ENCODE measurements at regions not wholly inside any gene's neighbourhood (a gene's known extent, or its start where the extent isn't known, plus 50 kb on each side); places are given as distances from the start of the nearest gene placed in this dataset.
"Not testable (repeated sequence)": the region's sequence is repeated elsewhere in the genome, so short reads cannot be mapped to it uniquely, and the experiment has no call there.

- DNase-seq: no peak
Measured at GRCh38 chr12:59517522-59517921, 78.3 kb upstream of the SLC16A7 start.

DNA sequence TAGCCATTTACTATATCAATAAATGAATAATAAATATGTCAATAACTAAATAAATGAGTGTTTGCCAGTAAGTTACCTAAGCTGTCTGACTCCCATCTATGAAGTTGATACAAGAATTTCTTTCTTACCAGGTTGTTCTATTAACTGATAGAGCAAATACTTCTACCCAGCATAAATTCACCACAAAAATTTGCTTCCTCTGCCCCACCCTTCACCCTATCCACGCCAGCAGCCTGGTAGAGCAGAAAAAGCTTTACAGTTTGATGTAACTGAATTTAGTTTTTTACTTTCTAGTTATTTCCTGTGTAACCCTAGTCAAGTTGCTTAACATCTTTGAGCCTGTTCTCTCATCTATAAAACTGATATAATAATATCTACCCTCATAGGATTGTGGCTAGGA, 94.9 kb upstream of the SLC16A7 start:
- DNase-seq: no peak

DNA sequence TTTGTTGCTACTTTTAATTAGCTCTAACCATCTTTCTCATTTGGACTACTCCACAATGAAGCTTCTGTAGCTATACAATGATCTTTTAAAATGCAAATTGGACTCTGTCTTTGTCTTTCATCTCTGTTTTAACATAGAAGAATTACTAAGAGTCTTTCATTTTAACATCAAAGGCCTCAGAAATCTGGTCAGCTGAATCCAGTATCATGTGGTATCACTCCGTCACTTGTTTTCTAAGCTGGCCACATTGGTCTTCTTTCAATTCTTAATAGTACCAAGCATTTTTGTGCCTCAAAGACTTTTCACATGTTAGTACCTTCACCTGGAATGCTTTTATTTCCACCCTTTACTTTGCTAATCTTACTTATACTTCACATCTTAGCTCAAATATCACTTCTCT, 95.5 kb upstream of the SLC16A7 start:
- no peak for DNase-seq

DNA sequence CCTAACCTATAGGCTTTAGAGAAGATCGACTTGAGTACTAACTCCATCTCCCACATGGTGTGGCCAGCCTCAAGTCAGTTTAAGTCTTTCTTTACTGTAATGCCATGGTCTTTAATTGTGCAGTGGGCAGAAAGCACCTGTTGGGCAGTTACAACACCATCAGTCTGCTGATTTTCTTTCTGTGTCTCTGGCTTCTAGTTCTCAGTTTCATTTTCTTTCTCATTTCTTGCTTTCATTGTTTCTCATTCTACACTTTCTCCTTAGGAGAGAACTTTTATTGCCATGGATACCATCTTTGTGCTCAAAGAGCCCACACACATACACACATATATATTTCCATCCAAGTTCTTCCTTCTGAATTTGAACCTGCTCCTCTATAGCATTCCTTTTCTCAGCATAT, 96.1 kb upstream of the SLC16A7 start:
- no peak for DNase-seq

DNA sequence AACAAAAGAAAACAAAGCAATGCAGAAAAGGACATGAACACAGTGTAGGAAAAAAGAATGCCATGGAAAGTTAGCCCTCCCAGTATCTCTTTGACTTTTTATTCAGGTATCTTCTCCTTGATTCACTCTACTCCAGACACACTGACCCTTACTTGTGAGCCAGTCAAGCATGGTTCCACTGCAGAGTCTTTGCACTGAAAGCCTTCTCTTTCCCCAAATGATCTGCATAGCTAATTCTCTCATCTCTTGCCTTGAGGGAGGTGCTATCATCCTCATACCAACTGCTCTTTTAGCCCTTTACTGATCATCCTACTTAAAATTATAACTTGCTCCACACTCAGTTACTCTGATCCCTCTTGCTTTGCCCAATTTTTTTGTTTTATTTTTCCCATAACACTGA, 101.2 kb upstream of the SLC16A7 start:
- no peak for DNase-seq

DNA sequence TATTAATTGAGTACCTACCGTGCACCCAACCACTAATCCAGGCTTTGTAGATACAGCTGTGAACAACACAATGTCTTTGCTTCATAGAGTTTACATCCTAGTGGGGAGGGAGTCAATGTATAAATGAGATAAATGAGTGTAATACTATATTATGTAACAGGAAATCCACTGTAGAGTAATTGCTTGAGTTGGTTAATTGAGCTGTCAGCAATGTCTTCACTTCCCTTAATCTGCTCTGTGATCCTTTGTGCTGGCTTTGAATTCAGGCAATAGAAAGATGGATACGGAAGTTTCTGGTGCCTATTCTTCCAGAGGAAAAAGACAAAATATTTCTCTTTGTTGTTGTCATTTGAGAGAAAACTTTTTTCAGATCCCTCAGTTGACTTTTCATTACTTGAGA, 104.0 kb upstream of the SLC16A7 start:
- DNase-seq: no peak

DNA sequence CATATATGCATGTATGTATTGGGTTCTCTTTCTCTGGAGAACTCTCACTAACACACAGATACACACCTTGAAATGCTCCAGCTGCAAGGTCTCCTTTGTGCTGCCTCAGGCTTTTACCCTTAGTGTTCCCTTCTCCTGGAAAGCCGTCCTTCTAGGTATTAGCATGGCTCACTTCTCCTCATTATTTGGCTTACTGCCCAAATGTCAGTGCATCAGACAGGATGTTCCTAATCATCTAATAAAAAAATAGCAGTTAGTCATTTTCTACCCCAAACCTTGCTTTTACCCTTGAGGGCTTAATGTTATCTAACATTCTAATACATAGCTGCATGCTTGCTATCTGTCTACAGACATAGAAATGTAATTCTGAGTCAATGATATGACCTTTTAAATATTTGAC, 109.0 kb upstream of the SLC16A7 start:
- no peak for DNase-seq

- DNase-seq: no peak
Measured at GRCh38 chr12:59484575-59484974, 111.3 kb upstream of the SLC16A7 start.

GRCh38 chr12:59474236-59474635, 121.6 kb upstream of the SLC16A7 start:
- not testable (repeated sequence) for DNase-seq

- DNase-seq: no peak
Measured at GRCh38 chr12:59472273-59472672, 123.6 kb upstream of the SLC16A7 start.

GRCh38 chr12:59459966-59460660, 135.7 kb upstream of the SLC16A7 start:
- no peak for DNase-seq

- no peak for DNase-seq
Measured at GRCh38 chr12:59453475-59453874, 142.4 kb upstream of the SLC16A7 start.

- no peak for DNase-seq
Measured at GRCh38 chr12:59452746-59453145, 143.1 kb upstream of the SLC16A7 start.

DNA sequence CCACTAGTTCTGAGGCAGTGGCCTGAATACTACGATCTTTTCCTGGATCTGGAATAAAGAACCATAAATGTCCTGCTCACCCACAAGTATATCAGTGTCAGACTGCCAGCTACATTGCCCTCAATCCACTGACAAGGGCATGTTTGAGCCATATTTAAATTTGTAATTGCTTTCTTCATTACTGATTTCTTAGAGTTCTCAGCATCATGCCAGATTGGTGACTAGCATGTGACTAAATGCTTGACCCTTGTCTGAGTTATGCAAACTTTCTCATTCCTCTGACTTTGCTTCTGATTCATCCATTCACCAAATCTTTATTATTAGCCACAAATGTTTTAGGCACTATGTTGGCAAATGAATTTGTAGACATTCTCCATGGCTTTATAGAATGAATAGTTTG, 143.6 kb upstream of the SLC16A7 start:
- no peak for DNase-seq

DNA sequence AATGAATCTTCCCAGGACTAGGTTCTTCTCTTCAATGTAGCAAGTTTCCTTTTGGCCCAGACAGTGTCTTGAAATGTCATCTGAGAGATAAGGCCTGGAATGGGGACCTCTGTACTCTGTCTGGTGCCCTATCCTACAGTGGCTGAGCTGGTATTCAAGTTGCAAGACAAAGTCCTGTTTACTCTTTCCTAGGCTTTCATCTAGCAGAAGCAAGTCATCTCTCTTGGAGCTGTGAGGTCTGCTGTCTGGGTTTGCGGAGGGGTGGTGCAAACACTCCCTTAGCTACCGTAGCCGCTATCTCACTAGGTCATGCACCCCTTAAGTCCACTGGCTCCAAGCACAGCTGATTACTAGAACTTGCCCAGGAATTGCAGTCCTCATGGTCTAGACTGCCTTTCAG, 149.7 kb upstream of the SLC16A7 start:
- no peak for DNase-seq

- no peak for DNase-seq
Measured at GRCh38 chr12:59444932-59445331, 150.9 kb upstream of the SLC16A7 start.

- DNase-seq: no peak
Measured at GRCh38 chr12:59432057-59432456, 163.8 kb upstream of the SLC16A7 start.

DNA sequence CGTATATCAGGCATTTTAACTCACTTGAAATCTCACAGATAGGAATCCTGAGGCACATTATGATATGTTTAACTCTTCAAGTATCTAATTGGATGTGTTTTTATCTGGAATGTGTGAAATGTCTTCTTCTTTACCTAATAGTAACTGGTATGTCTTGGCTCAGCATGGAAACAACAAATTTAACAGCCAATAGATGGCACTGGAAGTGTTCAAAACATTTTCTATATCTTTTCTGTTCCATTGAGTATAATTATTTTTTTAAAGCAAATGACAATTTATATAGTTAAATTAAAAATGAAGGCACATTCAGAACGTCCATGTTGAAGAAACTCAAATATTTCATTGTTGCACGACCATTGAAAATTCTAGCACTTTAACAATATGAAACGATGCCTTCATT, 164.6 kb upstream of the SLC16A7 start:
- DNase-seq: no peak

- DNase-seq: no peak
Measured at GRCh38 chr12:59429766-59430165, 166.1 kb upstream of the SLC16A7 start.

DNA sequence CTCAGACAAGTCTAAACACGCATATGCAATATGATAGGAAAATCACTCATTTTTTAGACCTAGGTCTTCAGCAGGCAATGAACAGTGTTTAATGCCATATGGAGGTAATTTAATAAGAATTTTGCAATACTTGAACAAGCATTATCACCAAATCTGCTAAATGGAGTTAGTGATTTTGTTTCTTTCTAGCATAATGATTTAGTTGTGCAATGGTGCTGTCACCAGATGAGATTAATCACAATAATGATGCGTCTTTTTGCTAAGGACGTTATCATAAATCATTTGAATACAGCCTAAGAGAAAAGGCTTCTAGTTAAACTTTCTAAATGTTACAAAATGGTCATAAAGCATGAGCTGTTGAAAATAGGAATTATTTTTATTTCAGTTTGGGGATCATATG, 170.0 kb upstream of the SLC16A7 start:
- DNase-seq: no peak

DNA sequence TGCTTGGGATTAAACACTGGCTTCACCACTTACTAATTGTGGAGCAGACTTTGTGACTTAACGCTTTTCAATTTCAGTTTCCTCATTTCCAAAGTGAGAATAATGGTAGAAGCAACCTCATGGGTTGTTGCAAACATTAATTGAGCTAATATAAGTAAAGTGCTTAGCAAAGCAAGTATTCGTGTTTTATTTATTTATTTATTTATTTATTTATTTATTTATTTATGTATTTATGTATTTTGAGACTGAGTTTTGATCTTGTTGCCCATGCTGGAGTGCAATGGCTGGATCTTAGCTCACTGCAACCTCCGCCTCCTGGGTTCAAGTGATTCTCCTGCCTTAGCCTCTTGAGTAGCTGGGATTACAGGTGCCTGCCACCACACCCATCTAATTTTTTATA, 171.2 kb upstream of the SLC16A7 start:
- not testable (repeated sequence) for DNase-seq

GRCh38 chr12:59414051-59414450, 181.8 kb upstream of the SLC16A7 start:
- no peak for DNase-seq

- DNase-seq: no peak
Measured at GRCh38 chr12:59408431-59408830, 187.4 kb upstream of the SLC16A7 start.

DNA sequence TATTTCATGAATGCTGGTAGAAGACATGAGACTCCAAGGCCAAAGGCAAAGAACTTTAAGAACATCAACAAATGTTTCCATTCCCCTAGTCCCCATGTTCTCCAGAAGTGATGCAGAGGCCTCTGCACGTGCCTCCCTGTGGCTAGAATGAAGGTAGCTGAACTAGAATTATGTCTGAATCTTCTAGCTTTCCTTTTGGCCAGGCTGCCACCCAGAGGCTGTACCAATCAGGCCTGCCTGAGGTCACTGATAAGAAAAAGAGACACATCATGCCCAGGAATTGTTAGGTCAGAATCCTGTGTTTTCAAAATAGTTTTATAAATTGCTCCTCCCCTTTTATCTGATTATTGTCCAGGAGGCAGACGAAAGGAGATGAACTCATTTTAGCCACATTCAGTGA, 188.0 kb upstream of the SLC16A7 start:
- DNase-seq: no peak

- DNase-seq: no peak
Measured at GRCh38 chr12:59405992-59406391, 189.8 kb upstream of the SLC16A7 start.
